Activated CD4-positive, alpha-beta T cell treated with anti-CD3 and anti-CD28 coated beads, Interleukin-2, amount 50 U/mL, for 24 hours (primary cell): ENCODE measurements at regions not wholly inside any gene's neighbourhood (a gene's known extent, or its start where the extent isn't known, plus 50 kb on each side); places are given as distances from the start of the nearest gene placed in this dataset.
"Not testable (repeated sequence)": the region's sequence is repeated elsewhere in the genome, so short reads cannot be mapped to it uniquely, and the experiment has no call there.

ENCODE experiments used
- DNase-seq, 2 donors: peaks; one replicate each; pipeline ENCODE4 v3.0.0-alpha.2; 2020; ENCODE audit warnings: low read depth in 1 of 2, low spot score in 1 of 2

DNA sequence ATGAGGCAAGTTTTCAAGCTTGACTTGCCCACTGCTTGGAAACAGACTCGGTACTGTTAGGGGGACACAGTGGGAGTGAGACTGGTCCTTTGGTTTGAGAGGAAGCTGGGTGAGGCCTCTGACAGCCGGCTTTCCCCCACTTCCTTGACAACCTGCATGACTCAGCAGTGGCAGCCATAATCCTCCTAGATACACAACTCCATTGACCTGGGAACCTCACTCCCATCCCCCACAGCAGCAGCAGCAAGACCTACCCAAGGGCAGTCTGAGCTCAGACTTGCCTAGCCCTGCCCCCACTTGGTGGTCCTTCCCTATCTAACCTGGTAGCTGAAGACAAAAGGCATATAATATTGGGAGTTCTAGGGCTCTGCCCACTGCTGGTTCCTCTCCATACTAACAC is 1043.5 kb upstream of the ALCAM start:
- DNase-seq: no peak

DNA sequence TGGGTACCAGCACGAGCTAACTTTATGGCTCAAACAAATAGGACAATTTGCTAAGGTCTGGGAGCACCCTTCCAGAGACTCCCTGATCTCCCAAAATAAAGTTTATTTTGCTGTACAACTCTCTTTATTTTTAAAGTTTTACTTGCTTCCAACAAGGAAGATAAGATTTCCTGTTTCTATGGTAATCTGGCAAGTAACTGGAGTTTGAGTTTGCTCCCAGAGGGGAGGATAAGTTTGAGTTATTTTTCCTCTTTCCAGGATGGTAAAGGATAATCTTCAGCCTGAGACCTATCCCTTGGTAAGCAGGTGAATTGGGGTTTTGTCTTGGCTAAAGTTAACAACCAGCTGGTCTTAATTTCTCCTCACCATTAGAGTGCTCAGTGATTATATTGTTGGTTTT is 1019.4 kb upstream of the ALCAM start:
- no peak for DNase-seq

GRCh38 chr3:104349836-104350235 is 1016.9 kb upstream of the ALCAM start:
- no peak for DNase-seq

DNA sequence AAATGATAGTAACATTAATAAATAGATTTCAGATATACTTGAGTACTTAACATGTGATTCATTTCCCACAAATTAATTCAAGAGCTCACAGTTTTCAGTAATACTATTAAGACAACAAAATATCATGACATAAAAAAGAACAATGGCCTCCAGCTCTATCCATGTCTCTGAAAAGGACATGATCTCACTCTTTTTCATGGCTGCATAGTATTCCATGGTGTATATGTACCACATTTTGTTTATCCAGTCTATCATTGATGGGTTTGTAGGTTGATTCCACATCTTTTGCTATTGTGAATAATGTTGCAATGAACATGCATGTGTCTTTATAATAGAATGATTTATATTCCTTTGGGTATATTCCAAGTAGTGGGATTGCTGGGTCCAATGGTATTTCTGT is 1012.8 kb upstream of the ALCAM start:
- DNase-seq: no peak

GRCh38 chr3:104359546-104359945 is 1007.2 kb upstream of the ALCAM start:
- no peak for DNase-seq

- DNase-seq: no peak
These were observed 1006.7 kb upstream of the ALCAM start for GRCh38 chr3:104360038-104360437.

GRCh38 chr3:104361748-104362147 is 1005.0 kb upstream of the ALCAM start:
- DNase-seq: not testable (repeated sequence)

- DNase-seq: no peak
These were observed 1004.4 kb upstream of the ALCAM start for GRCh38 chr3:104362319-104362718.

DNA sequence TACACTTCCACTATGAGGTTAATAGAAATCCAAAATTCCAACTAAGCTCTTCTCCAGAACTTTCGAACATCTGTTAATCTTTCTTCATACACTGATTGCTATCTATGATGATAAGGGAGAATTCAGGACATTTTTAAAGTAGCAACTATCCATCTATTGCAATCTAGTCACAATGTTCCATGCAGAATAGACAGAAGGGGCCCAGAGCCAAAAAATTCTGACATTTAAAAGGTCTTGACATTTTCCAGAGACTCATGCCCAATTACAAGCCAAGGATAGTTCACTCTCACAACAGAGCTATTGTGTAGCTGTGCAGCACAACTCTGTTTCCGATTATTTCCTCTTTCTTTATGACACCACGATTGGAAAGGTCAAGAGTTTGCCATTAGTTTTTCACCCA is 999.7 kb upstream of the ALCAM start:
- DNase-seq: no peak

- no peak for DNase-seq
These were observed 997.9 kb upstream of the ALCAM start for GRCh38 chr3:104368760-104369159.

GRCh38 chr3:104385421-104385820 is 981.3 kb upstream of the ALCAM start:
- DNase-seq: no peak

DNA sequence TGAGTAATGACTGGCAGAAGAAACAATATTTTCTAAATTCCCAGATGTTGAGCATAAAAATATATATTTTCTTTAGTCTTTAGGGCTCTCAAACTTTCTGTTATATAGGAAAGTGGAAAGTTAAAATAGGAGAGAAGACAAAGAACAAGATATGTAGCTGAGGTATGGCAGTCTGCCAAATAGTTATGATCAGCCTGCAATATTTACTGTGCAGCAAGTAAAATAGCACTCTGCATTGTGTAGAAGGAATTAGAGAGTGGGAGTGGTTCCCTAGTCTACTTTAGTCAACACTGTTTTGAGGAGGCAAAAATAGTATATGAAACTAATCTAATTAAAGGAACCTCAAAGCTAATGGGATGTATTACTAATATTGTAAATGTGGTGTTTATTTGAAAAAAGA is 978.1 kb upstream of the ALCAM start:
- no peak for DNase-seq

DNA sequence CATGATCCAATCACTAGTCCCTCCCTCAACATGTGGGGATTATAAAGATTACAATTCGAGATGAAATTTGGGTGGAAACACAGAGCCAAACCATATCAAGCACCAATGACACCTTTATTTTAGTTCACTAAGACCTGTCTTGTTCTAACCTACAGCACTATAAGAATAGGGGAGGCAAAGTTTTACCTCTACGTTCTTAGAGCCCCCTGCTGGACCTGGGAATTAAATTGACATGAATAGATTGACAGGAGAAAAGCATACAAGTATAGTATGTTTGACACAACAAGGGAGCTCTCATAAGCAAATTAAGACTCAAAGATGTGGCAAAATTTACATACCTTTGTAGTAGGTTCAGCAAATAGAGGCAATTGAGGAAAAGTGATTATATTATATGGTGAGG is 974.4 kb upstream of the ALCAM start:
- DNase-seq: no peak

- no peak for DNase-seq
These were observed 969.6 kb upstream of the ALCAM start for GRCh38 chr3:104396974-104397669.

DNA sequence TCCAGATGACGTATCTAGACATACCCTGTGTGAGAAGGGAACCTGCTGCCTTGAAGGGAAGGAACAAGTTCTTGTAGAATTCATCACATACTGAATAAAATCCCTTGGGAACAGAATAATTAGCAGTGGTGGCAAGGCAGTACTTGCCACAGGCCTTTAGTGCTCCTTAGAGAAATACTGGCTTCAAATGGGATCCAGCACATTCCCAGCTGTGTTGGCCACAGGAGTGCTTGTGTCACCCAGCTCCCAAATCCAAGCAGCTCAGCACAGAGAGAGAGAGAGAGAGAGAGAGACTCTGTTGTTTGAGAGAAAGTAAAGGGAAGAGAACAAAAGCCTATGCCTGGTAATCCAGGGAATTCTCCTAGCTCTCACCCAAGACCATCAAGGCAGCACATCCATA is 969.0 kb upstream of the ALCAM start:
- DNase-seq: no peak

DNA sequence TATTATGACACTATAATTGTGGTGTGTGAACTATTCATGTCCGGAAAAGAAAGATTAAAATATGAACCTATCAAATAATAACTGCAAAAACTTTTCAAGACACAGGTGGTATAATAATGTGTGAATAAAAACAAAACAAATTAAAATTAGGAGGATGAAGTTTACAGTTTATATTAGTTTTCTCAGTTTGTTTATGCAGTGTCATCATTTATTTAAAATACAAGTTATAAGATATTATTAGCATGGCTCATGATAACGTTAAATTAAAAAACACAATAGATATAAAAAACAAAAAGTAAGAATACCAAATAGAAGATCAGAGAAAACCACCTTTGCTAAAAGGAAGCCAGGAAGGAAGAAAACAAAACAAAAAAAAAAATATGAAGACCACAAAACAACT is 963.8 kb upstream of the ALCAM start:
- DNase-seq: no peak

DNA sequence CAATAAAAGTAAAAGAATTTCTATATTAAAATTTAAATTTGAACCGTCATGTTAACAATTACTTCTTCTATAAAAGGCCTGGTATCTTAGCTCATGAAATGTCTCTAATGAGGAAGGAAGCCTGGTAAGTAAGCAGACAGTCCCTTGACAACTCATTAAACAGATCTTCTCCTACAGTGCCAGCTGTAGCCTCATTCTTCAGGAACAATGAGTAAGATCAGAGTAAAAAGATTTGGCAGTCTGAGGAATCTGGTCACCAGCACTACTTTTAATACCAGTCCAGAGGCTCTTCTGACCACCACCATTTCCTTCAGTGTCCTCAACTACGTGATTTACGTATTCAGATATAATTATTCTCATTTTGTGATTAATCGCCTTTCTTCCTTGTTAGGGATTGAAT is 955.0 kb upstream of the ALCAM start:
- no peak for DNase-seq

GRCh38 chr3:104412608-104413580 is 953.8 kb upstream of the ALCAM start:
- no peak for DNase-seq

- no peak for DNase-seq
These were observed 938.3 kb upstream of the ALCAM start for GRCh38 chr3:104428337-104428925.

- DNase-seq: no peak
These were observed 937.0 kb upstream of the ALCAM start for GRCh38 chr3:104429727-104430126.

GRCh38 chr3:104436506-104436905 is 930.2 kb upstream of the ALCAM start:
- DNase-seq: no peak

DNA sequence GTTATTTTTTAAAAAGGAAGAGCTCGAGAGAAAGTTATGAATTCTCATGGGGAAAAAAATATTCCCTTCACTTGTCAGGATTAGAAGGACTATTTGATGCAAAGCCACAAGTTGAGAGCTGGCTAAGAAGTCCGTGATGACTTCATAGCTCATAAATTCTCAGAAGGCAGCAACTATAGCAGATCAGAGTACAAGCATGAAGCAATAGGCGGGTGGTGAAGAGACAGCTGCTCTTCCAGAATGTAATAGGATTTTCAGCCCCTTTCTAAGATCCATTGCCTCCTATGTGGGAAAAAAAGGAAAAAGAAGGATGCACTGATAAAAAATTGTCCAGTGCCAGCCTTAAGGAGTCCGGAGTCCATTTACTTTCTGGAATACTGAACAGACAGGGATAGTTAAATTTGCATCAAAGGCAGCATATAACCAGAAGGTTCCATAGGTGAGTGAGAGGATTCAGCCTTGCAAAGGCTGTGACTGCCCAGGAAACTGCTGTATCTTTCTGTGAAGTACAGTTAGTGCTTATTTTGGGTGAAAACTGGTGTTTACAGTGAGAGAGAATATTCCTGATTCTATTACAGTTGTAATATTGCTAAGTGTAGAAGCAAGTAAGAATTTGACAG is 929.5 kb upstream of the ALCAM start:
- no peak for DNase-seq
